ENCODE measurements at regions not wholly inside any gene's neighbourhood (a gene's known extent, or its start where the extent isn't known, plus 50 kb on each side); places are given as distances from the start of the nearest gene placed in this dataset.

GRCh38 chr3:43183456-43183855 lies 77.6 kb upstream of the POMGNT2 start:
- TF ChIP-seq POLR2A (IDR thresholded peaks at IDR 0.05; ENCODE audit: extremely low read depth, insufficient read length), result no peak
- no peak for TF ChIP-seq MAX (IDR thresholded peaks at IDR 0.05; ENCODE audit: low read depth, low read length)
- TF ChIP-seq, protein P1, sequence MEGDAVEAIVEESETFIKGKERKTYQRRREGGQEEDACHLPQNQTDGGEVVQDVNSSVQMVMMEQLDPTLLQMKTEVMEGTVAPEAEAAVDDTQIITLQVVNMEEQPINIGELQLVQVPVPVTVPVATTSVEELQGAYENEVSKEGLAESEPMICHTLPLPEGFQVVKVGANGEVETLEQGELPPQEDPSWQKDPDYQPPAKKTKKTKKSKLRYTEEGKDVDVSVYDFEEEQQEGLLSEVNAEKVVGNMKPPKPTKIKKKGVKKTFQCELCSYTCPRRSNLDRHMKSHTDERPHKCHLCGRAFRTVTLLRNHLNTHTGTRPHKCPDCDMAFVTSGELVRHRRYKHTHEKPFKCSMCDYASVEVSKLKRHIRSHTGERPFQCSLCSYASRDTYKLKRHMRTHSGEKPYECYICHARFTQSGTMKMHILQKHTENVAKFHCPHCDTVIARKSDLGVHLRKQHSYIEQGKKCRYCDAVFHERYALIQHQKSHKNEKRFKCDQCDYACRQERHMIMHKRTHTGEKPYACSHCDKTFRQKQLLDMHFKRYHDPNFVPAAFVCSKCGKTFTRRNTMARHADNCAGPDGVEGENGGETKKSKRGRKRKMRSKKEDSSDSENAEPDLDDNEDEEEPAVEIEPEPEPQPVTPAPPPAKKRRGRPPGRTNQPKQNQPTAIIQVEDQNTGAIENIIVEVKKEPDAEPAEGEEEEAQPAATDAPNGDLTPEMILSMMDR (IDR thresholded peaks at IDR 0.05; ENCODE audit: low read depth, low read length), result no peak
- TF ChIP-seq MYC (IDR thresholded peaks at IDR 0.05; ENCODE audit: low read depth, low read length), result no peak
- no peak for DNase-seq (ENCODE audit: low read depth)
- H3K4me3 ChIP-seq (ENCODE audit: low read depth, low read length), result no peak overlapping the region

DNA sequence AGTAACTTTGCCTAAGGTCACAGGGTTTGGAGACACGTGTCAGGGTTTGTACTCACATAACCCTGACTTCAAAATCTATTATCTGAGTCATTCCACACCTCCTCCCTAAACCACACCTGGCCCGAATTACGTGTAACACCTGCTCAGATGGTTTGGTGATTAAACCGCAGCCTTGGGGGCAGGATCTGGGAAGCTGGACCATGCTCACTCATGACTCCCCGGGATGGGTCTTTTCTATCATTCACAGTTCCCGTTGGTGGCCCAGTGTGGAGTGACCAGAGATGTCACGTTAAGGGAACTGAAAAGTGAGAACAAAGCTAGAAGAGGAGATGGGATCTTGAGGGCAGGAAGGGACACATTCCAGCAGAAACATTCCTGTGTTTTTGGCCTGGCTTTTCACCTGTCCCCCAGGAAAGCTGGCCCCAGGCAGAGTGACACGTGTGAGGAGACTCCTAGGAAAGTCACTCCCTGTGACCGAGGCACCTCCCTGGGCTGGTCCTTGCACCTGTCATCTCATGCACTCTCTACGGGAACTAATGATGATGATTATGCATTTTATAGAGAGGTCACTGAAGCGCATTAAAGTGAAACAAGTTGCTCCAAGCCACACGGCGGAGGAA lies 75.4 kb upstream of the POMGNT2 start:
- no peak for DNase-seq (ENCODE audit: low read depth)
- H3K4me3 ChIP-seq (ENCODE audit: low read depth, low read length), result no peak overlapping the region
- no peak for TF ChIP-seq MAX (IDR thresholded peaks at IDR 0.05; ENCODE audit: low read depth, low read length)
- TF ChIP-seq POLR2A (IDR thresholded peaks at IDR 0.05; ENCODE audit: extremely low read depth, insufficient read length), result no peak
- no peak for TF ChIP-seq MYC (IDR thresholded peaks at IDR 0.05; ENCODE audit: low read depth, low read length)
- TF ChIP-seq, protein P1 (IDR thresholded peaks at IDR 0.05; ENCODE audit: low read depth, low read length), result no peak

DNA sequence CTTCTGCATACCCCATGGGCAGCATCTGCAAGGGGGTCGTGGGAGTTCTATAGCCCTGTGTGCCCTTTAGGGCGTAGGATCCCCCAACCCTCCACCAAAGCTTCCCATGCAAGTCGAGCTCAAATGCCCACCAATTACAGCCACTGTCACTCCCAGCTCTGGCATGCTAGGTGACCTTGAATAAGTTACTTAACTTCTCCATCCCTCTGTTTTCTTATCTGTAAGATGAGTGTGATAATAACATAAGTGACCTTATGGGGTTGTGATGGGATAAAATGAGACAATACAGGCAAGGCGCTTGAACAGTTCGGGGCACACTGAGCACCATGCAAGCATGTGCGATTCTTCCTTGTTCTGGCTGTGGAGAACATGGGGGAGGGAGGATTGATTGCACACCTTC lies 74.8 kb upstream of the POMGNT2 start:
- H3K4me3 ChIP-seq (ENCODE audit: low read depth, low read length), result no peak overlapping the region
- no peak for TF ChIP-seq MYC (IDR thresholded peaks at IDR 0.05; ENCODE audit: low read depth, low read length)
- TF ChIP-seq POLR2A (IDR thresholded peaks at IDR 0.05; ENCODE audit: extremely low read depth, insufficient read length), result no peak
- 0 out of 2 replicates have a peak, but pooled peaks have one; percentile 4 for TF ChIP-seq MAX (IDR thresholded peaks at IDR 0.05; ENCODE audit: low read depth, low read length)
- TF ChIP-seq, protein P1 (IDR thresholded peaks at IDR 0.05; ENCODE audit: low read depth, low read length), result no peak
- DNase-seq (ENCODE audit: low read depth), result peak; percentile 44

GRCh38 chr3:43180027-43180426 lies 74.1 kb upstream of the POMGNT2 start:
- peak; percentile 81 for DNase-seq (ENCODE audit: low read depth)
- H3K4me3 ChIP-seq (ENCODE audit: low read depth, low read length), result peak overlapping the region; percentile 25
- TF ChIP-seq, protein P1 (IDR thresholded peaks at IDR 0.05; ENCODE audit: low read depth, low read length), result no peak
- TF ChIP-seq MAX (IDR thresholded peaks at IDR 0.05; ENCODE audit: low read depth, low read length) (peak; percentile 34; the same call in 1 of the 2 replicates), MYC (IDR thresholded peaks at IDR 0.05; ENCODE audit: low read depth, low read length) (peak; percentile 49; the same call in 1 of the 2 replicates)

- peak; percentile 42 for DNase-seq (ENCODE audit: low read depth)
- TF ChIP-seq MYC (IDR thresholded peaks at IDR 0.05; ENCODE audit: low read depth, low read length) (no peak), POLR2A (IDR thresholded peaks at IDR 0.05; ENCODE audit: extremely low read depth, insufficient read length) (no peak), MAX (IDR thresholded peaks at IDR 0.05; ENCODE audit: low read depth, low read length) (no peak)
- TF ChIP-seq, protein P1 (IDR thresholded peaks at IDR 0.05; ENCODE audit: low read depth, low read length), result no peak
- no peak overlapping the region for H3K4me3 ChIP-seq (ENCODE audit: low read depth, low read length)
Measured at GRCh38 chr3:43178891-43179366, 73.0 kb upstream of the POMGNT2 start.
